CD1c-positive myeloid dendritic cell (primary cell): ENCODE measurements at regions not wholly inside any gene's neighbourhood (a gene's known extent, or its start where the extent isn't known, plus 50 kb on each side); places are given as distances from the start of the nearest gene placed in this dataset.

Experiments used
- DNase-seq: peaks from one replicate; pipeline ENCODE4 v3.0.0-alpha.2; 2016; ENCODE audit errors: extremely low spot score

DNA sequence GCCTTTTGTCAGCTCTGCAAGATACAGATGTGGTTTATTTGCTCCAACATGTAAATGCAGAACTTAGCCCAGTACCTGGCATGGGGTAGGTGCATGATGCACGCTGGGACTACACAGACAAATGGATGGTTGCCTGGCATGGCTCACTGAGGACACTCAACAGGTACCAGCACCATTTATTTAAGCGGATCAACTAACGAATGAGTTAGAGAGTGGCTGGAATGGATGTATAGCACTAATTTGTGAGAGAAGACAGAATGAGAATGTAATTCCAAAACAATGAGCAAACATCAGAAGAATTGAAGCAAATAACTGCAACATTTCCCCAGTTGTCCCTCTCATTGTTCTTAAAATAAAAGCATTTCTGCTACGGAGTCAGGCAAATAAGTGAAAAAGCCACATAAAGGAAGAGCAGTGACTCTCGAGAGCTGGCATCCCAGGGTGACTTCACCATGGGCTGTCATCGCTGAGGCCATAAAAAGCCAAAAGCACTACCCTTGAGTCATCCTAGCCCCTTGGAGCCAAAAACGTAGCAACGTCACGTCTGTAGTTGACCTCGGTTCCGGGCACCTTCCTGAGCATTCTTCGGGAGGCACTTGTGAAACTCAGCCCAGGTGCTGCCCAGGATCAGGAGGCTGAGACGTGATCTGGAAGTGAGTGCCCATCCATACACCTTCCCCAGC lies 290.3 kb downstream of the NSG2 start:
- DNase-seq = no peak

- DNase-seq = no peak
Measured at GRCh38 chr5:174336479-174336878, 291.0 kb downstream of the NSG2 start.

GRCh38 chr5:174337276-174338184 lies 292.0 kb downstream of the NSG2 start:
- no peak for DNase-seq

DNA sequence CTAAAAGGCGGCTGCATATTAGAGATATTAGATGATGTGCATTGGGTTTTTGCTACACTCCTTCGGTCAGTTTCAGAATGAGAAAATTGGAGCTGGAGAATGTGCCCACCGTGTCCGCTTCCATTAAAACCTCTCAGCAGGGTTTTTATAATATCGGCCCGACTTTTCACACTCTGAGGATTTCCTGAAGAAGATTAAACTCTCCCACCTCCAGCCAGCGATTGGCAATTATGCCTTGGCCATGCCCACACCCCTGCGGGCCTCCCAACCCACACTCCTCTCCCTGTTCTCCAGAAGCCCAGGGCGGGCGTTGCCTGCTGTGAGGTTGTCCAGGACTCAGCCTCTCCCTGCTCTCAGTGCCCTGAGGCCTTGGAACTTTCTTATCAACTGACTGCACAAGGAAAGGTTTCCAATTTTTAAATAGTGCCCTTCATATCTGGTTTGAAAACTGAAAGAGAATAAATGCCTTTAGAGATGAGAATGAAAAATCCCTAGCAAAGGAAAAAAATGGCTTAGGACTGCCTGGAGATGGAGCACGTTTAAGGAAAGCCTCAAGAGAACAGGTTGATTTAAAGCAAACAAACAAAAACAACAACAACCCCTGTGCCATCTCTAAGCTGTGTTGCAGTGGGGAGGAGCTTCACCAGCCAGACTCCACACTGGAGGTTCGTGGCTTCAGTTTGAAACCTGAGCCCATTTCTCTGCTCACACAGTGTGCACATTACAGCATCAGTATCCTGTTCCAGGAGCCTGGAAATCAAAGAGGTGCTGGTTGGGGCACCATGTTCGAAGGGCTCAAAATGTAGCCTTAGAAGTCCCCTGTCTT lies 292.9 kb downstream of the NSG2 start:
- DNase-seq = no peak

GRCh38 chr5:174339130-174339529 lies 293.6 kb downstream of the NSG2 start:
- DNase-seq = no peak

- no peak for DNase-seq
Measured at GRCh38 chr5:174340226-174340625, 294.7 kb downstream of the NSG2 start.

DNA sequence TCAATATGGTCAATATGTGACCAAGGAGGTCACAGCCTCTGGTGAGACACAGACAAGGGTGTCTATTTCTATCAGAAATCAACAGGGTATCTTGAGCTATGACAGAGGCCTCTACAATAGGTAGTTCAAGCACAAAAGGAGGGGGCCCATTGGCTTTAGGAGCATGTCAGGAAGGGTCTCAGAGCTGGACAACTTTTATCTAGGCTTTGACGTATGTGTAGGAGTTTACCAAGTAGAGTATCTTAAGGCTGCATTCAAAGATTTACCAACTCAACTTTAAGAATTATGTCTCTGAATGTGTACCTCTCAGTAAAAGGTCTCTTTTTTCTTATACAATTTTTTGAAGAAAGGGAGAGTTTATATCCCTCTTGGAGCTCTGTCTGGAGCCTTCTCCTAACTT lies 297.2 kb downstream of the NSG2 start:
- no peak for DNase-seq

DNA sequence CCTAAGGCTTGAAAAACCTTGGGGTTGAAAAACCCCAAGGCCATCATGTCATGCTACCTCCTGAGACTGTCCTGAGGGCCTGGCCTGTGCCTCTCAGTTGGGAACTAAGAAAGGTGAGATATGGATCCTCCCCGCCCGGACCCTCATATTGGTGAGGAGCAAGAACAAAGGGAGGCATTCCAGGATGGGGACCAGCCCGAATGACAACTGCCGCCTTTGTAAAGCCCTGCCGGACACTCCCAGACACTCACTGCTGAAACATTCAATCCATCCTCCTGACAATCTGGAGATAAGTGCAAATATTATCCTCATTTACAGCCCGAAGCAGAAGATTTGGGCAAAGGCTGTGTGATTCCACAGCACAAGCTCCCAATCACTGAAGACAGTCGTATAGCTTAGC lies 298.3 kb downstream of the NSG2 start:
- DNase-seq = no peak

GRCh38 chr5:174344335-174344734 lies 298.8 kb downstream of the NSG2 start:
- no peak for DNase-seq

DNA sequence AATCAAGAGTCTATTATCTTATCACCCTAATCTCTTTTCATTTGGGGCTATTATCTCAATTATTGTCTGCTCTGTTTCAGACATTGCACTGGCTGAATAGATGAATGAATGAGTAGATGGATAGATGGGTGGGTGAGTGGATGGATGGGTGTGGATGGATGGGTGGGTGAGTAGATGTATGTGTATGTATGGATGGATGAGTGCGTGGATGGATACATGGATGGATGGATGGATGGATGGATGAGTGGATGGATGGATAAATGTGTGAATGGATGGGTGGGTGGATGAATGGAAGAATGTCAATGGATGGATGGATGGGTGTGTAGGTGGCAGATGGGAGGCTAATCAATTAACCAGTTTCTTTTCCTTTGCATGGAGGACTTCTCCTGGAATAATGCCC lies 301.7 kb downstream of the NSG2 start:
- DNase-seq = no peak

GRCh38 chr5:174348311-174348981 lies 302.9 kb downstream of the NSG2 start:
- no peak for DNase-seq

DNA sequence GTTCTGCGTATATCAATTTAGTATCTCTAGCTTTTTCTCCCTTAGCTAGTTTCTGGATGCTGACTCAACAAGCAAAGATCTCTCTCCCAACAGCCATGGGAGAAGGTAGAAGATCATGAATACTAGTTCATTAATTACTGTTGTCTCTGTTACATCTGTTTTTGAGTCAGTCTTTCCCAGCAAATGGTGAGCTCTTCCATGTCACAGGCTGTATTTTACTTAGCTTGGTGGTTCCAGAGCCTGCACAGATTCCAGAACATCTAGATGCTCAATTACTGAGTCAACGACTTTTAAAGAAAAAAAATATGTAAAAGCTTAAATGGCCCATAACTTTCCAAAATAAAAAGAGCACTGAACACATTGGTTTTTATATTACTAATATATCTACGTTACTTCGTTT lies 307.2 kb downstream of the NSG2 start:
- no peak for DNase-seq

DNA sequence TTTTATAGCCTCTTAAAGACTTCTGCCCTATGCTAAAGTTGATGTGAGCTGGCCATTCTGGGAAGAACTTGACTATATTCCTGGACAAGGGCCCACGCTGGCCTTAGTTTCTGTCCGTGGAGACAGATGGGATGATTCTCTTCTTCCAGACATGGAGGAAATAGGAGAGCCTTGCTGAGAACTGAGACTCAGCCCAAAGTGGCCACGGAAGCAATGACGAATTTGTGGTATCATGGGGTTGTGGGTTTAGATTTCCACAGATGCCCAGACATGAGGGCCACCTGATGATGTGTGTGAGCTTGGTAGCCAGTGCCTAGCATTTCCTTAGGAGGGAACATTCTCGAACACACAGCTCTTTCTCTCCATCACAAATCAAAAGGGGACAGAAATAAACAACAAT lies 309.1 kb downstream of the NSG2 start:
- DNase-seq = no peak

- DNase-seq = no peak
Measured at GRCh38 chr5:174355208-174355612, 309.7 kb downstream of the NSG2 start.

DNA sequence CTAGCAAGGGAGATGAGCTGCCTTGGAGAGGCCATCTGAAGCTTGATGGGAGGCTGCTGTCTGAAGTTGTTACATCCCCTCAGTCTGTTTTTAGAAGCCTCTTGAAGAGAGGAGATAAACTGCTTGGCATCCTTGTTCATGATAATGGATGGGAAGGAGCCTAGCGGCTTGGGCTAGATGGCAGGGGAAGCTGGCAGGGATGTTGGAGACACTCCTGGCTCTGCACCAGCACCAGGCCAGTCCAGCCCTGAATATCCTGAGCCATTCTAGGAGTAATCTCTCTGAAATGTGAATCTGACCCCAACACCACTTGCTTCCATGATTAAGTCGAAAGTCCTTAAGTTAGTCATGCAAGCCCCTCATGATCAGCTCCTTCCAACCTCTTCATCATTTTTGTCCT lies 310.5 kb downstream of the NSG2 start:
- DNase-seq = no peak

- DNase-seq = no peak
Measured at GRCh38 chr5:174356536-174356935, 311.0 kb downstream of the NSG2 start.

DNA sequence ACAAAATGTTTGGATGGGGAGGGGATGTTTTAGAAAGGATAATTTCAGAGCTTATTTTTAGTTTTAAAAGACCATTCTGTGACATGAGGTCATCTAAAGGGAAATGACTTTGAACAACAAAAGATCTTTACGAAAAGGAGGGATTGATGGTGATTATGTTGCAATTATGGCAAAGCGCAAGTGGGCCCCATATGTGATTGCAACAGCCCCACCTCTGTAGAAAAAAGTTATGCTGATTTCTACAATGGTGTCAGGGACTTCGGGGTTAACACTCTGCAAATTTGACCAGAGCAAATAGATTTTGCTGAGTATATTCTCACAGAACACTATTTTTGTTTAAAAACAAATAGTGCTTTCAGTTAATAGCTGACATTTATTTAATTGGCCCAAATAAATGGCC lies 312.8 kb downstream of the NSG2 start:
- no peak for DNase-seq

GRCh38 chr5:174359071-174359470 lies 313.6 kb downstream of the NSG2 start:
- no peak for DNase-seq

DNA sequence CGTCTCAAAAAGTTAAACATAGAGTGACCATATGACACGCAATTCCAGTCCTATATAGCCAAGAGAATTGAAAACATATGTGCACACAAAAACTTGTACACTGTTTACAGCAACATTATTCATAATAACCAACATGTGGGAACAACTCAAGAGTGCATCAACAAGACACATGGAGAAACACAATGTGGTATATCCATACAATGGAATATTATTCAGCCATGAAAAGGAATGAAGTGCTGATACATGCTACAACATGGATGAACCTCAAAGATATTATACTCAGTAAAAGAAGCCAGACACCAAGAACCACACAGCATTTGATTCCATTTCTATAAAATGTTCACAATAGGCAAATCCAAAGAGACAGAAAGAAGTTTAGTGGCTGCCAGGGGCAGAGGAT lies 317.0 kb downstream of the NSG2 start:
- no peak for DNase-seq

DNA sequence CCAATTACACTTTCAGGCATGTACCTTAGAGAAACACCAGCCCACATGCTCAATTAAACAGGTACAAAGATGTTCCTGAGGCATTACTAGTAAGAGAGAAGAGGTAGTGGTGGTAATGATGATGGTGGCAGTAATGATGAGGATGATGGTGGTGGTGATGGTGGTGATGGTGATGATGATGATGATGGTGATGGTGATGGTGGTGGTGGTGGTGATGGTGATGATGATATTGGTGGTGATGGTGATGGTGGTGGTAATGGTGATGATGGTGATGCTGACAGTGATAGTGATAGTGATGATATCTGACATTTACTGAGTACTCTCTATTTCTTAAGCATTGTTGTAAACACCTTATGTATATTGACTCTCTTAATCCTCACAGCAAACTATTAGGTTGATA lies 318.4 kb downstream of the NSG2 start:
- no peak for DNase-seq

DNA sequence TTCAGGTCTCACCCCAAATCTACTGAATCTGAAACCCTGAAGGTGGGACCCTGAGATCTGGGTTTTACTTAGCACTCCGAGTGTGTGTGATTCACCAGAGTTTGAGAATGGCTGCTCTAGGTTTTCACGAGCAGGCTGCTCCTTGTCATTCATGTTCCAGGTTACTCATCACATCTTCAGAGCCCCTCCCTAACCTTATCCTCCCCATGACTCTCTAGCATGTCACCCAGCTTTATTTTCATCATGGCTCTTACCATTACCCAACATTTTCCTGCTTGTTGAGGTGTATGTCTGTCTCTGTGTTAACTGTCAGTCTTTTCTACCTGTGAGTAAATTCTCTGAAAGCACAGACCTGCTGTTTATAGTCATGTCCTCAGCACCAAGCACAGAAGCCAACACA lies 319.2 kb downstream of the NSG2 start:
- DNase-seq = no peak

GRCh38 chr5:174371600-174372094 lies 326.1 kb downstream of the NSG2 start:
- no peak for DNase-seq
